ENCODE measurements at regions not wholly inside any gene's neighbourhood (a gene's known extent, or its start where the extent isn't known, plus 50 kb on each side); places are given as distances from the start of the nearest gene placed in this dataset.

DNA sequence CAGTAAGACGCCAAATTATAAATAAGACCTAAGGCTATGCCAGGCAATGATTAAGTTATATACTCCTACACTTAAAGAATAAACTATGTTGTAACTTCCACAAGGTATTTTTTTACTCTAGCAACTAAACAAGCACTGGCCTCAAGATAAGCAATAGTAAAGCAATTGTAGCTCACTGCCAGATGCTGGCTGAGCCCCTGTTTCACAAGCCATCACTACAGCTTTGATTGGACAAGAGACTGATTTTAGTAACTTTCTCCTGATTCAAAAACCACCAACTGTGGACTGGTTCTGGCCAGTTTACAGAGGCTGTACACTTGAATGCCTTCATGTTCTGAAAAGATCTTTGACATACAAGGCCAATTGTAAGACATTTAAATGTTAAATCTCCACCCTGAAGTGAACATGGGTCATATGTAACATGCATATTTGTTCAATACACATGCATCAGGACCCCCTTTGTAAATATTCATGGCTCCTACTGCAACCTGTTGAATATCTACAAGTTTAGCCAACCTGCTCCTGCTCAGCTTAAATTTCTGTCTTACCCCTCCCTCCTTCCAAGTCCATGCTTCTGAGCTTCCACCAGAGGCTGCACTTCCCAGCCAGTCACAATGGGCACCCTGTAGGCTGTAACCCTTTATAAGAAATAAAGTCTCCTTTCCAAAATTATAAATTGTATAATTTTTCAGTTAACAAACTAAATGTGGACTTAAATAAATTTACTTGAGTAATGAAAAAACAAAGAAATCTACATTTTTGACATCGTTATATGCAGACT is 423.6 kb downstream of the ANKRD50 start:
- no peaks in the 10 kb centered on the region for H3K36me3 ChIP-seq
- H3K9me3 ChIP-seq, result no peaks in the 10 kb centered on the region
- H3K4me1 ChIP-seq, result no peaks in the 10 kb centered on the region
- 91 to 97% methylated on average over 2 of the region's 2 CpGs for WGBS, 2 donors
- DNase-seq (no peak), ATAC-seq (ENCODE audit: low FRiP score in 2 of 2) (no peak)
- TF ChIP-seq EP300 (IDR thresholded peaks at IDR 0.05) (no peak), POLR2A (IDR thresholded peaks at IDR 0.05) (no peak), POLR2AphosphoS5 (IDR thresholded peaks at IDR 0.05) (no peak)
- H3K27ac ChIP-seq, result no peak overlapping the region
- H3K27me3 ChIP-seq, result no peaks in the 10 kb centered on the region
- H3K4me3 ChIP-seq, result no peak overlapping the region

DNA sequence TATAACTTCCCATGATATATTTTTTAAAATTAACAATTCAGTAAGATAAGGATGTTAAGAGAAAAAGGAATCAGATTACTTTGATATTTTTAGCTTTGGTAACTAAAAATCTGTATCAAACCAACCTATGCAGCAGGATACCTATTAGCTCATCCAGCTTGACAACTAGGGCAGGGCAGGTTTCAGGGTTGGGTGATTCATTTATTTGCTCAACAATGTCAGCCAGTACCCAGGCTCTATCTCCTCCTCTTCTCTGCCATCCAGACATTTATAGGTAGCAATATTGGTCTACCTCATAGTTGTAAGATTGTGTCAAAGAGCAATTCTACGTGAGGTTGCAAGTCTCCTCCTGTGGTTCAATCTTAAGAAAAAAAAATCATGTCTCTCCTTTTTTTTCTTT is 421.9 kb downstream of the ANKRD50 start:
- Histone ChIP-seq H3K4me3 (no peak overlapping the region), H3K36me3 (no peaks in the 10 kb centered on the region), H3K9me3 (no peaks in the 10 kb centered on the region), H3K27ac (no peak overlapping the region), H3K4me1 (no peaks in the 10 kb centered on the region), H3K27me3 (no peaks in the 10 kb centered on the region)
- TF ChIP-seq POLR2AphosphoS5 (IDR thresholded peaks at IDR 0.05) (no peak), POLR2A (IDR thresholded peaks at IDR 0.05) (no peak)
- TF ChIP-seq, protein P1, sequence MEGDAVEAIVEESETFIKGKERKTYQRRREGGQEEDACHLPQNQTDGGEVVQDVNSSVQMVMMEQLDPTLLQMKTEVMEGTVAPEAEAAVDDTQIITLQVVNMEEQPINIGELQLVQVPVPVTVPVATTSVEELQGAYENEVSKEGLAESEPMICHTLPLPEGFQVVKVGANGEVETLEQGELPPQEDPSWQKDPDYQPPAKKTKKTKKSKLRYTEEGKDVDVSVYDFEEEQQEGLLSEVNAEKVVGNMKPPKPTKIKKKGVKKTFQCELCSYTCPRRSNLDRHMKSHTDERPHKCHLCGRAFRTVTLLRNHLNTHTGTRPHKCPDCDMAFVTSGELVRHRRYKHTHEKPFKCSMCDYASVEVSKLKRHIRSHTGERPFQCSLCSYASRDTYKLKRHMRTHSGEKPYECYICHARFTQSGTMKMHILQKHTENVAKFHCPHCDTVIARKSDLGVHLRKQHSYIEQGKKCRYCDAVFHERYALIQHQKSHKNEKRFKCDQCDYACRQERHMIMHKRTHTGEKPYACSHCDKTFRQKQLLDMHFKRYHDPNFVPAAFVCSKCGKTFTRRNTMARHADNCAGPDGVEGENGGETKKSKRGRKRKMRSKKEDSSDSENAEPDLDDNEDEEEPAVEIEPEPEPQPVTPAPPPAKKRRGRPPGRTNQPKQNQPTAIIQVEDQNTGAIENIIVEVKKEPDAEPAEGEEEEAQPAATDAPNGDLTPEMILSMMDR (IDR thresholded peaks at IDR 0.05), result no peak
- ATAC-seq (ENCODE audit: low FRiP score in 2 of 2) (no peak), DNase-seq (no peak)
- WGBS, 2 donors, result 88 to 92% methylated on average over 1 of the region's 1 CpG

- no peak for DNase-seq
- TF ChIP-seq, protein P1 (IDR thresholded peaks at IDR 0.05), result no peak
- TF ChIP-seq EP300 (IDR thresholded peaks at IDR 0.05) (no peak), POLR2A (IDR thresholded peaks at IDR 0.05) (no peak), POLR2AphosphoS5 (IDR thresholded peaks at IDR 0.05) (no peak)
- no peak overlapping the region for H3K4me3 ChIP-seq
Measured at GRCh38 chr4:124295413-124295812, 417.1 kb downstream of the ANKRD50 start.

DNA sequence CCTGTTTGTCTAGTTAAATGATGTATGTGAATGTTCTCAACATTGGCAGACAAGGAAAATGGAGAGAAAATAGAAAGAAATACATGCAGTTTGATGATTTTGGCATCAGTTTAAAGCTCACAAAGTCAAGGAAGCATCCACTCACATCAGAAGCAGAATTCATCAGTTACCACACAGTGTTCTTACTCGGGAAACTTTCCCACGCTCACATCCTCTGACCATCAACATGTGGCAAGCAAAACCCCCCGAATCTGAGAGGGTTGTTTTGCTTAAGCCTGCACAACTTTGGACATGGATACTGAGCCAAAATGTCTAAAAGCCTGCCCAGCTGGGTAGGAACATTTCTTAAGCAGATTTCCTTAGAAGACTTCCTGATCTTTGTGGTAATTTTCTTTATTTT is 407.6 kb downstream of the ANKRD50 start:
- TF ChIP-seq, protein P1 (IDR thresholded peaks at IDR 0.05), result no peak
- TF ChIP-seq EP300 (IDR thresholded peaks at IDR 0.05) (no peak), POLR2AphosphoS5 (IDR thresholded peaks at IDR 0.05) (no peak), POLR2A (IDR thresholded peaks at IDR 0.05) (no peak)
- Histone ChIP-seq H3K4me1 (peaks cover 0 to 7% (median 2%) of the 10 kb centered on the region in 4 donors), H3K9me3 (no peaks in the 10 kb centered on the region), H3K27ac (no peak overlapping the region), H3K36me3 (no peaks in the 10 kb centered on the region), H3K4me3 (no peak overlapping the region), H3K27me3 (no peaks in the 10 kb centered on the region)
- ATAC-seq (ENCODE audit: low FRiP score in 2 of 2), result no peak
- no peak for DNase-seq
- WGBS, 2 donors, result 41 to 49% methylated on average over 3 of the region's 3 CpGs

More at GRCh38 chr4:124295413-124295812, 417.1 kb downstream of the ANKRD50 start:
- ATAC-seq (ENCODE audit: low FRiP score in 2 of 2), result no peak
- 91 to 96% methylated on average over 1 of the region's 1 CpG for WGBS, 2 donors
- no peak overlapping the region for H3K27ac ChIP-seq
- no peaks in the 10 kb centered on the region for H3K27me3 ChIP-seq
- H3K9me3 ChIP-seq, result no peaks in the 10 kb centered on the region
- no peaks in the 10 kb centered on the region for H3K36me3 ChIP-seq
- no peaks in the 10 kb centered on the region for H3K4me1 ChIP-seq

DNA sequence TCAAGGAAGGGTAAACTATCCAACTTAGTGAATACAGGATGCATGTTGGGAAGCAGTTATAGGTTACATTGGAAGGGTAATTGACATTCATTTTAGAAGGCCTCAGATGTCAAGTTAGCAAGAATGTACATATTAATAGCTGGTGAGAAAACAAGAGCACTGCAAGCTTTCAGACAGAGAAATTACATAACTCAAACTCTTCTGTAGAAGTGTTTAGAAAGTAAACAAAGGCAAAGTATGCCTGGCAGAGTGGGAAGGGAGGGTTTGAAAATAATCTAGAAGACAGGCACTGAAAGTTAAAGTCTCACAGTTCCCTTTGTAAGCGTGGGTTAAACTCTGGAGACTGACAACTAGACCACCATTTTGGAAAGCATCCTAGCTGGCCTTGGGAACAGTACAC is 406.2 kb downstream of the ANKRD50 start:
- Histone ChIP-seq H3K27me3 (no peaks in the 10 kb centered on the region), H3K4me3 (no peak overlapping the region), H3K4me1 (peaks cover 0 to 7% (median 2%) of the 10 kb centered on the region in 4 donors), H3K36me3 (no peaks in the 10 kb centered on the region), H3K27ac (peak overlapping the region in 1 of 4 donors; percentile 10), H3K9me3 (no peaks in the 10 kb centered on the region)
- DNase-seq (no peak), ATAC-seq (ENCODE audit: low FRiP score in 2 of 2) (no peak)
- TF ChIP-seq, protein P1 (IDR thresholded peaks at IDR 0.05), result no peak
- no peak for TF ChIP-seq POLR2AphosphoS5 (IDR thresholded peaks at IDR 0.05)
- TF ChIP-seq EP300 (IDR thresholded peaks at IDR 0.05), result no peak
- WGBS, 2 donors, result 60 to 61% methylated on average over 1 of the region's 1 CpG

Measured in upper lobe of left lung (tissue), 6 donors.